GM18508 (cell line): ENCODE measurements at regions not wholly inside any gene's neighbourhood (a gene's known extent, or its start where the extent isn't known, plus 50 kb on each side); places are given as distances from the start of the nearest gene placed in this dataset.

Experiments used
- ATAC-seq: cut with Tn5 transposase; IDR thresholded peaks from one replicate; pipeline ENCODE4 v1.9.1; 2021; ENCODE audit warnings: moderate number of reproducible peaks; ENCODE audit not compliant: insufficient read depth, unreplicated experiment

DNA sequence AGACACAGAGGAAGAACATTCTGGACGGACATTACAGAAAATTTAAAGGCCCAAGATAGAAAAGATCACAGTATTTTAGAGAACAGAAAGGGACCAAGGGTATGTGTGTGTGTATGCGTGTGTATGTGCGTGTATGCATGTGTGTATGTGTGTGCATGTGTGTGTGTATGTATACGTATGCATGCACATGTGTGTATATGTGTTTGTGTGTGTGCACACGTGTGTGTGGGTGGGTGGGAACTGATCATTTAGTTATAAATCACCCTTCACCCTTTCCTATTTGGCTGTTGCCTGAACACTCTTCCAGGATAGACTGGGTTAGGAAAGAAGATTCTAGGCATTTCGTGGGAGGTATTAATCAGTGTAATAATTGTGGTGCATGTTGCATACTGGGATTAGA, 634.4 kb downstream of the DHX35 start:
- ATAC-seq = no peak

DNA sequence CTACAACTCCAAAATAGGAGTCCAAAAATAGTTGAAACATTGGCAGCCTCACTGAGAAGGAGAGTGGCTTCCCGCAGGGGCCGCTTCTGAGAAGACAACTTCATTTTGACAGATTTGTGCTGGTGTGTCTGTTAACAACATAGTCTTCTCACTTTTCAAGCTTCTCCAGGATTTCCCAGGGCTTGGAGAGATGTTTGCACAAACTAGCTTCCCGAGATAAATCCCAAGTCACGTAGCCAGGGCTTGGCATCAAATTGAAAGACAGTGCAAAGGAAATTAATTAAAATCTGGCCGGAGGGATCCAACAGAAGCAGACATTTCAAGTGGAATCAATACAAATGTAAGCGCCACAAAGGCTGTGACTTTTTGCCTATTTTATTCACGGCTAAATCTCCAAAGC, 630.2 kb downstream of the DHX35 start:
- no peak for ATAC-seq

DNA sequence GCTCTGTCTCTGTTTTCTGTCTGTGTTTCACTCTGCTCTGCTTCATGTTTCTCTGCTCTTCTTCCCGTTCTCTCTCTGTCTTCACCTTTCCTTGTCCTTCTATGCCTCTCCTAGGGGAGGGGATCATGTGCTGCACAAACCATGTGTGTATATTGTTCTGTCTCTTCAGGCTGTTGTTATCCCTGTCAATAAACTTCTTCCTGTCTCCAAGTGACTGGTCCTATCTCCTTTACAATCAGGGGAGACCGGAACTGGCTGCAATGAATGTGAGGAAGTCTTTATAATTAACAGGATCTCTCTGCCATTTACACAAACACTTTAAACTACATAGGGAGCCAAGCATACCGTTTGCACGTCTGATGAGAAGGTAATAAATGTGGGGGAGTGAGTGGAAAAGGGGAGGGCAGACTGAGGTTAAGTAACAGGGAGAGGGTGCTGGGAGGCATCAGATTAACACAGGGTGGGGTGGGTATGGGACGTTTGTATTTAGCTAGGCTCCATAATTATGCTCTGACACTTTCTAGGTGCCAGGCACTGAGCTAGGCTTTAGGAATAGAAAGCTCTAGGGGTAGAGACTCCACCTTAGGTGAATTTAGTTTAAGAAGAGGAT, 626.1 kb downstream of the DHX35 start:
- no peak for ATAC-seq

DNA sequence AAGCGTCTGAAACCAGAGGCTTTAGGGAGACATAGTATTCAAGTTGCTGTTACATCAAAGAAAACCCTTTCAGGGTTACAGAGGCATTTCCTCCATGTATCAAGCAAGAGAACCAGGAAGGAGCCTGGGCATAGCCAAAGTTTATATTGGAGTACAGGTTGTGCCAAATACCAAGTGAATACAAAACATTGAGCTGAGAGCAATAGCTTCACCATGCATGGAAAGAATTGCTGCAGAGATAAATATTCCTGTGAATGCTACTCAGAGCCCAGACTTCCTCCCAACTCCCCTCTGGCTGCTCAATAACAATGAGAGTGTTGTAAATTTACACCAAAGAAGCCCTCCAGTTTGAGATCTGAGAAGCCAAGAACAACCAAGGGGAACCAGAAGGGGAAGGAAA, 618.9 kb downstream of the DHX35 start:
- ATAC-seq = no peak

DNA sequence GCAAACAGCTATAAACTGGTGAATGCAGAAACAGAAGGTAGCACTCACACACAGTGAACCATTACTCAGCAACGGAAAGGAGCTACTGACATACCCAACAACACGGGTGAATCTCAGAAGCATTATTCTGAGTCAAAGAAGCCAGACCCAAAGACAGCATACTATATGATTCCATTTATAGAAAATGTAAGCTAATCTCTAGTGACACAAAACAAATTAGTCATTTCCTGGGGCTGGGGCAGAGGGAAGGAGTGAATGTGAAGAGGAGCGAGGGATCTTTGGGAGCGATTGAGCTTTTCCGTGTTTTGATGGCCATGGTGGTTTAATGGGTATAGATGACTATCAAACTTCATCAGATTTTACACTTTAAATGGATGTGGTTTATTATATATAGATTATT, 614.6 kb downstream of the DHX35 start:
- no peak for ATAC-seq

DNA sequence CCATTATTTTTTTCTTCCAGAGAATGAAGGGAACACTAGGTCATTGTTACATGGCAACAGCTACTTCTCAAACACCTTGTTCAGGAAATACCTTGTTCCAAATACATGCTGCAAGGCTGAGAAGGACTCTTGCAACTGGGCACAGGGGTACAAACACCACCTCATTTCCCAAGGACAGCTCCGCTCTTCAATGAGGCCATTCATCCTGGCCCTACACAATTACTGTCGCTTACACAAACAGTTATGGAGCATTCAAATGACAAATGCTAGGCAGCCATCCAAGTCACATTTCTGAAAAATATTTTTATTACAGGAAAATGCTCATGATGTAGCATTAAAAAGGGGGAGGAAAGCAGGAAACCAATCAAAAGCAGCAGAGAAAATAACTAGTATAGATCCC, 611.9 kb downstream of the DHX35 start:
- no peak for ATAC-seq

DNA sequence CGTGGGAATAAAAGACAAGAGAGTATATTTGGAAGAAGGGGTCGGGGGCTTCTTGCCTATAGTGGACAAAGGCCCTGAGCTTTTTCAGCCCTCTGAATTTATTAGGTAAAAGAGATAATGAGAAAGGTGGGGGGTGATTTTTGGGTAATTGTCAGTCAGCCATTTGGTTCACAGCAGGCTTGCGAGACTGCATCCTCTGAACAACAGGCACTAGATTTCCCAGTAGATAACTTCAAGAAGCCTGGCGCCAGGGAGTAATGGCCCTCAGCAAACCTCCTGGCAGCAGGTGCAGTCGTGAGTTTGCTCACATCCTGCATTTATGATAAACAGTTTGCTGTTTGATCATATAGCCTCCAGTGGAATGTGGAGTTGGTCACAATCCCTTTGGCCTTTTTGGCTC, 609.0 kb downstream of the DHX35 start:
- no peak for ATAC-seq

DNA sequence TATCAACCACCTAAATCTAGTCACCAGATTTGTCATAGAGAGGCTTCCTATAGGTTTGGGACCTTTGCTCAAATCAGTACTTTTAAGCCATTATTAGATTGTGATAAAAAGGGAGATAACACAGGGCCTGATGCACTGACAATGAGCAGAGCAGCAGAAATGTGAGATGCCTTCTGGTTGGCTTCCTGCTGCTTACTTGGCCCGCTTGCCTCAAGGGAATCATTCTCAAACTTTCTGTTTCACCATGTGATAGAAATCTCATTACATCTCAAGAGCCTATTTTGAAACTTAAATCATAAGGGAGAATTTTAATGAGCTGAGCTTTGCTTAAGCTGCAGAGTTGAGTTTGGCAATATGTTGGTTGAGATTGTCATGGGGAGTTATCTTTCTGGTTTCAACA, 606.0 kb downstream of the DHX35 start:
- ATAC-seq = no peak

DNA sequence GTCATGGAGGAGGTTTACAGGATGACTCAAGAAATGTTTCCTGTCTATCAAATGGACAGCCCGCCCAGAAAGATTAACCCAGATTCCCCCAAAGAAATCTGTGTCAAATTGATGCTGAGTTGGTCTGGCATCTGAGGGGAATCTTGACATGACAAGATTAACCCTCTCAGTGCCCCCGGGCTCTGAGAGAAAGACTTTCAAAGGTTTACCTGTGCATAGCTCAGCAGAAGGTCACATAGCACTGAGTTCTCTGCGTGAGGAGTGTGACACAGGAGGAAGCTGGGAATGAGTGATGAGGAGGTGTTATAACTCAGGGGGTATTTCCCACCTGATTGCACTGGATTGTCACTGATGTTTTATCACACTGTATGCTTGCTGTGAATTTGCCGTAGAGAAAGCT, 601.2 kb downstream of the DHX35 start:
- peak; percentile 44 for ATAC-seq

DNA sequence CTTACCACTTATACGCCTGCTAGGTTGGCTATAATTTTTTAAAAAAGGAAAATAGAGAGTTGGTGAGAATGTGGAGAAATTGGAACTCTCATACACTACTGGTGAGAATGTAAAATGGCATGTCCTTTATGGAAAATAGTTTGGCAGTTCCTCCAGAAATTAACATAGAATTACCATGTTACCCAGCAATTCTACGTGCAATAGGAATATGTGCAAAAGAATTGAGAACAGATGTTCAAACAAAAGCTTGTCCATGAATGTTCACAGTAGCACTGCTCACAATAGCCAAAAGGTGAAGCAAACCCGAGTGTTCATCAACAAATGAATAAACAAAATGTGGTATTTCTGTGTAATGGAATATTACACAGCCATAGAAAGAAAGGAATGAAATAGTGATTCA, 592.2 kb downstream of the DHX35 start:
- no peak for ATAC-seq

DNA sequence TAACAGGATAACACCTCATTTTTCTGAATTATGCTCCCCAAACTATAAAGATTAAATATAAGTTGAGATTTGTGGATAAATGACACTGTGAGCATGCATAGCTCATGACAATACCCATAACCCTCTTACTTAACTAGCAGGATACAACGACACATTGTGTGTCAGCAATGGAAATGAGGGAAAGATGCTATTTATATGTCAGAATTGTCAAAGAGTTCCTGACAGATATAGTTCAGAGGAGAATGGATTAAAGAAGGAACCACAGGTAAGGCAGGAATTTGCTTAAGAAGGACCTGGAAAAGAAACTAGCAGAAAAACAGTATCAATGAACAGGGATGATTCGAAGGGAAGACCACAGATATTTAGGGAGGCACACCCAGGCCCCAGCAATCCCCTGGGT, 591.0 kb downstream of the DHX35 start:
- no peak for ATAC-seq

DNA sequence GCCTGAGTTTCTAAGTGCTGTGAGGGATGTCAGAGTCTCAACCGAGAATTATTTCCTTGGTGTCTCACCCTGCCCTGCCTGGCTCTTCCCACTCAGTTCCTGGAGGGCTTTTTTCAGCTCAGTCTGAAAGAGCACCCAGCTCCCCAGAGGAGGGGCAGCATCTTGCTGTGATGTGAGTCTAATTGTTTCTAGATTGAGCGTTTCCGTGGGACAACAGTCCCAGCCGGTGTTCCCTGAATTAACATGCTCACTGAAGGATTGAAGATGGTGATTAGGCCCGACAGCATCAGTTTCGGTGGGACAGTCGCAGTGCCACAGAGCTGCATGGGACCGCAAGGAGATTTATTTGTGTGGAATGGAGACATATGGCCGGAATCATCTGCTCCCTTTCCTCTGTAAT, 587.6 kb downstream of the DHX35 start:
- no peak for ATAC-seq

DNA sequence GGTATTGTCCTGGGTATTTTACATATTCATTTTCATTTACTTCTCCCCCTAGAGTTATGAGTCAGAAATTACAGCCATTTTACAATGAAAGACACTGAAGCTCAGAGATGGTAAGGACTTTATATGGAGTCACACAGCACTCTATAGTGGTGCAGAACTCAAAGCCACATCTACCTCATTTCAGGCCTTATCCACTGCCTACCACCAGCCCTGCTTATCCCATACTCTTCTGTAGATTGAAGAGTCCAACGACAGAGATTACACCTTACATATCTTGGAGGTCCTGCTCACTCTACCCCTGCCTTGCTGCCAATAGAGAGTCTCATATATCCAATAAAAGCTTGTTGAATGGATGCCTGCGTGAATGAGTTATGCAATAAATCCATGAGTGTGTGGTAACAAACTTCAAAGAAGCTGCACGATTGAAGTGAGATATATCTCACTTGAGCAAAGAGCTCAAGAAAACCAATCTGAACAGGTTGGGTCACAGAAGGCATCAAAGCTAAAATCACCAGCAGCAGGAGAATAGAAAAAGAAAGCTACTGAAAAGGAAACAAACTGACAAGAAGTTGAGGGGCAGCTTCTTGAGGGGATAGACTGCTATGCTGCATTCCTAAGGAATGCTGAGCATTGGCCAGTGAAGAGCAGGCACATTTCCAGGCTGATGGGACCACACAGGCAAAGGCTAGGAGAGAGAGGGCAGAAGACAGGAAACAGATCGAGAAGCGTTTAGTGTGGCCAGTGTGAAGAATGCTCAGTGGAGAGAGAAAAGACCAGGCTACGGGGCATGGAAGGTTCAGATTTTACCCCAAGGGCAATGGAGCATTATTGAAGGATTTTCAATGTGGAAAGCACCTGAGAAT, 585.6 kb downstream of the DHX35 start:
- no peak for ATAC-seq

DNA sequence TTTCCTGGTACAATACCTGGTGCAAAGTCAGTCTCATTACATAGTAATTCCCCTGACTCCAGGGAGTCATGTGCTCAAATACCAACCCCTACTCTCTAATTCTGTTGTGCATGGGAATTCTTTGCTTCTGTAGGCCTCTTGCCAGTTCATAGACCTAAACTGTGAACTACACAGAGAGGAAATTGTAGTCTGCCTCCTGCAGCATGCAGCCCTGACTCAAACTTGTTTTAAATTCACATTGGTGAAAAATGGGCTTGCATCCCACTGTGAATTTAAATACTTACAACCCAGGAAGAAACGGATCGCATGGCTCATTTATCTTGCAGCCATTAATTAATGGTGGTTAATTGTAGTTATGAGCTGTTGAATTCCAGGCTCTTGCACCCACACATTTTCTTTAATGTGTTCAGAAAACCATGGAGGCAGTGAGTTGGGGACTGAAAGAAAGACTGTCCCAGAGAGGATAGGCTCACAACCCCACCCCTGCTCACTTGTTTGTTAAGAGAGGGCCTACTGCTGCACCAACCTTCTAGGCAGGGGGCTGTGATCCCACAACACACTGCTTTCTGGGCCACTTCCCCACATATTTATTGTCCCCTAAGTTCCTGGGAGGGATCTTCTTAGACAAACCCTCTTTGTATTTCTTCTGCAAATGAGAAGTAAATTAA, 579.1 kb downstream of the DHX35 start:
- no peak for ATAC-seq

DNA sequence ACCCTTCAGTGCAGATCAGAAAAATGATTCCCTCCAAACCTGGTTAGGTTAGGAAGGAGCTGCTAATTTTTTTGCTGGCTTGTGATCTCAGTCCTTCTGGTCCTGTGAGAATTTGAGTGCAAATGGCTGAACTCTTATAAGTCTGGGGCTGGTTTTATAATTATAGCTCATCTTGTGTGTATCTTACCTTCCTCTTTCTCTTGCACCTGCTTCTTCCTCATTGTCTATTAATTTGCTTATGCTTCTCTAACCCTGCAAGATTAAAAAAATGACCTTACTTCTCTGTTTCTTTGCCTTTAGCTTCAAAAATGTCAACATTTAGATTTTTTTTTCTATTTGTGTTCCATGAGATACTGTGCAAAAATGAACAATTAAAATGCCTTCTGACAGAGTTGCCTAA, 576.2 kb downstream of the DHX35 start:
- ATAC-seq = no peak

DNA sequence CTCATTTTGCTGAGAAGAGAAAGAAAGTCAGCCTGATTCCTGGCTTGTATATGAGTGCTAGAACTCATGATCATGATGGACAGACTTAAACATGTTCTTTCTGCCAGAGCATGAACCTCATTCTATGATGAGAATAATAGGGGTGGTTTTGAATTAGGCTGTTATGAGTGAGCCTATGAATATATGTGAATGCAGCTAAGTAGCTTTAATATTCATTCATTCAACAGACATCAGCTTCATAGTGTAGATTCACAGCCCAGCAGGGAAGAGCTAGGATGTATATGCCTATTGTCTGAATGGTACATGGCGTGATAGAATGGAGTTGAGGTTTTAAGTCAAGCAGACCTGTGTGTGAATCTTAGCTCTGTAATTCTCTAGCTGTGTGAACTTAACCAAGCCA, 573.2 kb downstream of the DHX35 start:
- ATAC-seq = no peak

DNA sequence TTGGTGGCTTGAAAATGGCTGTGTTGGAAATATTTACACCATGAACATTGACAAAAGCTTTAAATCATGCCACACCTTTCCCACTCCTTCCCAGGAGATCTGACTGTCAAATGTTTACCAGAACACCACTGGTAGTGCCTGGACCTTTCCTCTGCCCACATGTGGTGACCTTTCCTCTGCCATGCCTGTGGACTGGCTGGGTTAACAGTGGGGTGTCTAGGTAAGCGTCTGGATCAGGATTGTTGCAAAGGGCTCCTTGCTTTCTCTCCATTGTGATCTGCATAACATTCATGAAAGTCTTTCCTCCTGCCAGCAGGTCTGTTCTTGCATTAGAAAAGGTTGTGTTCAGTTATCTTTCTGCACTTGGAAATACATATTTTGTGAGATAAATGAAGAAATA, 572.7 kb downstream of the DHX35 start:
- ATAC-seq = no peak

DNA sequence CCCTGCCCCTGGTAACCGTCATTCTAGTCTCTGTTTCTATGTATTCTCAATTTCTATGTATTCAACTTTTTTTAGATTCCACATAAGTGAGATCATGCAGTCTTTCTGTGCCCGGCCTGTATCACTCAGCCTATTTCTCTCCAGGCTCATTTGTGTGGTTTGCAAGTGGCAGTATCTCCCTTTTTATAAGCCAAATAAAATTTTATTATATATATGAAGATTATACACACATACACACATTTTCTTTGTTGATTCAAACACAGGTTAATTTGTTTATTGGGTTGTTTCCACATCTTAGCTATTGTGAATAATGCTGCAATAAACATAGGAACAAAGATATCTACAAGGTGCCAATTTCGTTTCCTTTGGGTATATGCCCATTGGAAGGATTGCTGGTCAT, 571.7 kb downstream of the DHX35 start:
- ATAC-seq = no peak

DNA sequence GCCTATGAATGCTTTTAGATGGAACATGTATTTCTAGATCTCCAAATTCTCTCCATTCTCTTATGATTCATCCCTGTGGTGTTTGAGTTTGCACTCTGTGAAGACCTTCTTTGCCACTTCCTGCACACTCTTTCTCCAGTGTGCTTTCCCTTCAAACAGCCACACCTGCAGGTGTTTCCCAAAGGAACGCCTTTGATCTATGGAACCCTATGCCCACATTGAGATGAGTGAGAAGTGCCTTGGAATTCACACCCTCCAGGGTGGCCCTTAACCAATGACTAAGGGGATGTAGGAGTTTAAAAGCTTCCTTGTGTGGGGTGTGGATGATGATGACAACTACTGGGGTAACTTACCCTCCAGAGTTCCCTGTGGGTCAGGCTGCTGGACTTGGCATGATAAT, 570.1 kb downstream of the DHX35 start:
- no peak for ATAC-seq

DNA sequence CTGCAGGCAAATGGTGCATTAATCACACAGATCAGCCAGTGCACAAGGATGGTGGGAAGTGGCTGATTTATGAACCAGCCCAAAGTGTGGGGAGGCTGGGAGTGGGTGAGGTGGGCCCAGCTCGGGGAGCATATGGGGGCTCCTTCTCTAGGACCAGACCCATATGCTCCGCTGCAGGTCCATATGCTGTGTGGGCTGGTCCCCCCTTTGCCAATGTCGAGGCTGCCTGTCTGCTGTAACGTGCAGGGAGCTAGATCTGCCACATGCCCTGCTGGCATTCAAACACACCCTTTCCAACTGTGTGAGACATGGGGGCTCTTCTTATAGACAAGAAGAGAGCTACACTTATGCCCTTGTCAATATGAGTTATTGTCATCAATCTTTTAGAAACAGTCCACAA, 566.3 kb downstream of the DHX35 start:
- no peak for ATAC-seq

DNA sequence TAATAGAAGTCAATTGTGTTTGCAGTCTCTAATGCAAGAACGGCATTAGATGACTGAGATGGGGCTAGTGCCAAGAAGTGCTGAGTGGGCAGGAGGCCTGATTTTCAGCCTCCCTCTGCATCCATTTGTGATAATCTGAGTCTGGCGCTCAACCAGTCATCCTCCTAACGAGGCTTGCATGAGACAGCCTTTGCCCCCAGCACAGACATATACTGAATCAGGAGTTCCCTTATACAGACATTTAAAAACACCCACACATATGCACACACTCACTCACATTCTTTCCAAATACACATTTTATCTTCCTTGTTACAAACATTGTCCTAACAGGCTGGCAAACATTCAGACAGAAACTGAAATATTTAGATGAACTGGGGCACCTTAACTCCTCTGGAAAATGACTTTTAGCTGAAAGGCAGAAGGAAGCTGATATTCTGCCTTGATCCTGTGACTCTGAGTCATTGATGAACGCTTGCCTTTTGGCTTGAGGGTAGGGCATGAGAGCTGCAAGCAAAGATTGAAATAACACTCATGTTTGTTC, 562.3 kb downstream of the DHX35 start:
- no peak for ATAC-seq
